ENCODE measurements at regions not wholly inside any gene's neighbourhood (a gene's known extent, or its start where the extent isn't known, plus 50 kb on each side); places are given as distances from the start of the nearest gene placed in this dataset.
"Not testable (repeated sequence)": the region's sequence is repeated elsewhere in the genome, so short reads cannot be mapped to it uniquely, and the experiment has no call there.

DNA sequence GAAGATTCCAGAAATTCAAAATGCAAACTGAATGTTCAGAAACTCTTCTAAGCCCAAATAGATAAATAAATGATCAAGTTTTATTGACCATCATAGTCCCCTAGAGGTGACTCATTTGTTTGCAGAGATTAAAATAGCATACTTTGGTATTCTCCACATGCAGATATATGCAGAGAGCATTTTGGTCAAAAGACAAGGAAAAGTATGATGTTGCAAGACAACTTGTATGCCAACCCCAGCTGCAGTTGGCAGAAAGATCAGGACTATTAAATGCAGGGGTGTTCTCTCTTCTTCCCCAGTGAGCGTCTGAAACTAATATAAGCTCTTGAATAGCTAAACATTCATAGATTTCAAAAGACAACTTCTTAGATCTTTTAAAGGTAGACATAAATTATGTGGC lies 404.9 kb downstream of the LTN1 start:
- ATAC-seq: no peak
- POLR2A ChIA-PET: no interaction called here
- H3K27ac ChIP-seq (ENCODE audit: low read length): no peak overlapping the region

DNA sequence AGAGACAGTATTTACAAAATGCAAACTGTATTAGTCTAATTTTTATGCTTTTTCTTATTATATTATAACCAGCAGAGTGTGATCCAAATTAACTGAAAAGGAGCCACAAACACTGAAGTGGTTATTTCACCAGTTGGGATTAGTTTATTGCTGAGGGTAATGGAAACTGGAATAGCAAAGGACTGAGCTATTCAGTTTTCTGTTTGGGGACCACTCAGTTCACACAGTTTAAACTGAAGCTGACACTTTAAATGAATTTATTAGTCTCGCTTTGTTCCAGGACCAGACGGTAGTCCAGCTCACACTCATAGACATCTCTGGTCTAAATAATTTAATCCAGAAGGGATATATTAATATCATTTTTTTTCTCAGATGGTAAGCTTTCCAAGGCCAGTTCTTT lies 410.7 kb downstream of the LTN1 start:
- intact Hi-C loops (cut with micrococcal nuclease; ENCODE audit: unreplicated experiment) (no loop called here), in situ Hi-C loops (cut with HindIII; ENCODE audit: low pct_unique_long_range_greater_than_20kb, low sequenced_read_pairs) (no loop called here)
- DNase-seq (ENCODE audit: low read depth, low spot score) (no peak), ATAC-seq (no peak)
- ChIA-PET POLR2A (no interaction called here), CTCF (no interaction called here)
- Histone ChIP-seq H3K27me3 (ENCODE audit: control insufficient read depth, insufficient read depth, low read length) (no peaks in the 10 kb centered on the region), H3K4me1 (ENCODE audit: control insufficient read depth, insufficient read depth, low read length) (no peaks in the 10 kb centered on the region), H3K27ac (ENCODE audit: low read length) (no peak overlapping the region), H3K36me3 (ENCODE audit: control insufficient read depth, insufficient read depth, low read length) (no peaks in the 10 kb centered on the region; the same call in 1 of the 2 replicates), H3K9me3 (ENCODE audit: control insufficient read depth, insufficient read depth, low read depth, low read length) (no peaks in the 10 kb centered on the region), H3K4me3 (ENCODE audit: low read depth in 2 of 2, low read length in 2 of 2) (no peak overlapping the region)
- no TSS peak for BruUV-seq (replicated peaks)
- no peak for TF ChIP-seq SIN3A (IDR thresholded peaks at IDR 0.05; ENCODE audit: borderline replicate concordance, insufficient read depth, low read depth, low read length)
- no peak for TF ChIP-seq POLR2AphosphoS5 (IDR thresholded peaks at IDR 0.05; ENCODE audit: low read depth, low read length)
- TF ChIP-seq, protein P1, sequence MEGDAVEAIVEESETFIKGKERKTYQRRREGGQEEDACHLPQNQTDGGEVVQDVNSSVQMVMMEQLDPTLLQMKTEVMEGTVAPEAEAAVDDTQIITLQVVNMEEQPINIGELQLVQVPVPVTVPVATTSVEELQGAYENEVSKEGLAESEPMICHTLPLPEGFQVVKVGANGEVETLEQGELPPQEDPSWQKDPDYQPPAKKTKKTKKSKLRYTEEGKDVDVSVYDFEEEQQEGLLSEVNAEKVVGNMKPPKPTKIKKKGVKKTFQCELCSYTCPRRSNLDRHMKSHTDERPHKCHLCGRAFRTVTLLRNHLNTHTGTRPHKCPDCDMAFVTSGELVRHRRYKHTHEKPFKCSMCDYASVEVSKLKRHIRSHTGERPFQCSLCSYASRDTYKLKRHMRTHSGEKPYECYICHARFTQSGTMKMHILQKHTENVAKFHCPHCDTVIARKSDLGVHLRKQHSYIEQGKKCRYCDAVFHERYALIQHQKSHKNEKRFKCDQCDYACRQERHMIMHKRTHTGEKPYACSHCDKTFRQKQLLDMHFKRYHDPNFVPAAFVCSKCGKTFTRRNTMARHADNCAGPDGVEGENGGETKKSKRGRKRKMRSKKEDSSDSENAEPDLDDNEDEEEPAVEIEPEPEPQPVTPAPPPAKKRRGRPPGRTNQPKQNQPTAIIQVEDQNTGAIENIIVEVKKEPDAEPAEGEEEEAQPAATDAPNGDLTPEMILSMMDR (IDR thresholded peaks at IDR 0.05): no peak
- TF ChIP-seq, protein P2, sequence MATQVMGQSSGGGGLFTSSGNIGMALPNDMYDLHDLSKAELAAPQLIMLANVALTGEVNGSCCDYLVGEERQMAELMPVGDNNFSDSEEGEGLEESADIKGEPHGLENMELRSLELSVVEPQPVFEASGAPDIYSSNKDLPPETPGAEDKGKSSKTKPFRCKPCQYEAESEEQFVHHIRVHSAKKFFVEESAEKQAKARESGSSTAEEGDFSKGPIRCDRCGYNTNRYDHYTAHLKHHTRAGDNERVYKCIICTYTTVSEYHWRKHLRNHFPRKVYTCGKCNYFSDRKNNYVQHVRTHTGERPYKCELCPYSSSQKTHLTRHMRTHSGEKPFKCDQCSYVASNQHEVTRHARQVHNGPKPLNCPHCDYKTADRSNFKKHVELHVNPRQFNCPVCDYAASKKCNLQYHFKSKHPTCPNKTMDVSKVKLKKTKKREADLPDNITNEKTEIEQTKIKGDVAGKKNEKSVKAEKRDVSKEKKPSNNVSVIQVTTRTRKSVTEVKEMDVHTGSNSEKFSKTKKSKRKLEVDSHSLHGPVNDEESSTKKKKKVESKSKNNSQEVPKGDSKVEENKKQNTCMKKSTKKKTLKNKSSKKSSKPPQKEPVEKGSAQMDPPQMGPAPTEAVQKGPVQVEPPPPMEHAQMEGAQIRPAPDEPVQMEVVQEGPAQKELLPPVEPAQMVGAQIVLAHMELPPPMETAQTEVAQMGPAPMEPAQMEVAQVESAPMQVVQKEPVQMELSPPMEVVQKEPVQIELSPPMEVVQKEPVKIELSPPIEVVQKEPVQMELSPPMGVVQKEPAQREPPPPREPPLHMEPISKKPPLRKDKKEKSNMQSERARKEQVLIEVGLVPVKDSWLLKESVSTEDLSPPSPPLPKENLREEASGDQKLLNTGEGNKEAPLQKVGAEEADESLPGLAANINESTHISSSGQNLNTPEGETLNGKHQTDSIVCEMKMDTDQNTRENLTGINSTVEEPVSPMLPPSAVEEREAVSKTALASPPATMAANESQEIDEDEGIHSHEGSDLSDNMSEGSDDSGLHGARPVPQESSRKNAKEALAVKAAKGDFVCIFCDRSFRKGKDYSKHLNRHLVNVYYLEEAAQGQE (IDR thresholded peaks at IDR 0.05; ENCODE audit: insufficient read depth in 1 of 2, low read depth in 2 of 2, low read length in 1 of 2): no peak
- TF ChIP-seq TCF7L2 (IDR thresholded peaks at IDR 0.05; ENCODE audit: low read depth, low read length): no peak

More for the DNA sequence above, 404.9 kb downstream of the LTN1 start:
- Histone ChIP-seq H3K4me3 (ENCODE audit: low read depth in 2 of 2, low read length in 2 of 2) (no peak overlapping the region), H3K36me3 (ENCODE audit: control insufficient read depth, insufficient read depth, low read length) (no peaks in the 10 kb centered on the region), H3K27me3 (ENCODE audit: control insufficient read depth, insufficient read depth, low read length) (no peaks in the 10 kb centered on the region), H3K4me1 (ENCODE audit: control insufficient read depth, insufficient read depth, low read length) (no peaks in the 10 kb centered on the region), H3K9me3 (ENCODE audit: control insufficient read depth, insufficient read depth, low read depth, low read length) (no peaks in the 10 kb centered on the region)
- no peak for DNase-seq (ENCODE audit: low read depth, low spot score)
- TF ChIP-seq, protein P1 (IDR thresholded peaks at IDR 0.05): no peak
- TF ChIP-seq POLR2AphosphoS5 (IDR thresholded peaks at IDR 0.05; ENCODE audit: low read depth, low read length) (no peak), TCF7L2 (IDR thresholded peaks at IDR 0.05; ENCODE audit: low read depth, low read length) (no peak), SIN3A (IDR thresholded peaks at IDR 0.05; ENCODE audit: borderline replicate concordance, insufficient read depth, low read depth, low read length) (no peak)
- TF ChIP-seq, protein P2 (IDR thresholded peaks at IDR 0.05; ENCODE audit: insufficient read depth in 1 of 2, low read depth in 2 of 2, low read length in 1 of 2): no peak
- intact Hi-C loops (cut with micrococcal nuclease; ENCODE audit: unreplicated experiment) (no loop called here), in situ Hi-C loops (cut with HindIII; ENCODE audit: low pct_unique_long_range_greater_than_20kb, low sequenced_read_pairs) (no loop called here)
- CTCF ChIA-PET: no interaction called here
- no TSS peak for BruUV-seq (replicated peaks)

DNA sequence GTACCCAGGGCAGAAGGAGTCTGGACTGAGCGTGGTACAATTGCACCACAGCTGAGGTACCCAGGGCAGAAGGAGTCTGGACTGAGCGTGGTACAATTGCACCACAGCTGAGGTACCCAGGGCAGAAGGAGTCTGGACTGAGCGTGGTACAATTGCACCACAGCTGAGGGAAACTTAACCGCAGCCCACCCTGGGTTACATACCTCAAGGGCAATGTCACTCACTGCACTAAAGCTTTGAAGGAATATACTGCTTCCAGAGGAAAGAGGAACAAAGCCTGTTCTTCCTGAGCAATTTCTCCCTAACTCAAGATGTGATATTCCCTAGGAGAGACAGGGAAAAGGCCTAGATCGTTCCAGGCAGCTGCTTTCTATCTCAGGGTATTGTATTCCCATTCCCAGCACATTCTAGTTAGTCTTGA lies 411.4 kb downstream of the LTN1 start:
- BruUV-seq (replicated peaks); CTCF ChIA-PET; H3K9me3 ChIP-seq (ENCODE audit: control insufficient read depth, insufficient read depth, low read depth, low read length); POLR2A ChIA-PET; H3K27me3 ChIP-seq (ENCODE audit: control insufficient read depth, insufficient read depth, low read length); H3K4me1 ChIP-seq (ENCODE audit: control insufficient read depth, insufficient read depth, low read length); ATAC-seq; H3K4me3 ChIP-seq (ENCODE audit: low read depth in 2 of 2, low read length in 2 of 2); DNase-seq (ENCODE audit: low read depth, low spot score); H3K36me3 ChIP-seq (ENCODE audit: control insufficient read depth, insufficient read depth, low read length); H3K27ac ChIP-seq (ENCODE audit: low read length); intact Hi-C loops (cut with micrococcal nuclease; ENCODE audit: unreplicated experiment); in situ Hi-C loops (cut with HindIII; ENCODE audit: low pct_unique_long_range_greater_than_20kb, low sequenced_read_pairs): not testable (repeated sequence)
